HG02642 (cell line): ENCODE measurements at regions not wholly inside any gene's neighbourhood (a gene's known extent, or its start where the extent isn't known, plus 50 kb on each side); places are given as distances from the start of the nearest gene placed in this dataset.

Experiments
- ATAC-seq: cut with Tn5 transposase; IDR thresholded peaks from one replicate; pipeline ENCODE4 v1.9.1; 2021; ENCODE audit warnings: mild to moderate bottlenecking; ENCODE audit not compliant: unreplicated experiment, poor library complexity

GRCh38 chr2:236935631-236936445 is 149.9 kb upstream of the COPS8 start:
- no peak for ATAC-seq

- ATAC-seq, result no peak
Observed at GRCh38 chr2:236936446-236936940, 149.2 kb upstream of the COPS8 start.

GRCh38 chr2:236938126-236938525 is 147.6 kb upstream of the COPS8 start:
- no peak for ATAC-seq

- ATAC-seq, result no peak
Observed at GRCh38 chr2:236939271-236939670, 146.4 kb upstream of the COPS8 start.

- ATAC-seq, result no peak
Observed at GRCh38 chr2:236939721-236940231, 145.9 kb upstream of the COPS8 start.

- ATAC-seq, result no peak
Observed at GRCh38 chr2:236940497-236940896, 145.2 kb upstream of the COPS8 start.

- ATAC-seq, result no peak
Observed at GRCh38 chr2:236940916-236941520, 144.7 kb upstream of the COPS8 start.

GRCh38 chr2:236941551-236941950 is 144.1 kb upstream of the COPS8 start:
- ATAC-seq, result no peak

- ATAC-seq, result no peak
Observed at GRCh38 chr2:236942554-236942953, 143.1 kb upstream of the COPS8 start.

- no peak for ATAC-seq
Observed at GRCh38 chr2:236943068-236943467, 142.6 kb upstream of the COPS8 start.

GRCh38 chr2:236943841-236944513 is 141.7 kb upstream of the COPS8 start:
- ATAC-seq, result no peak

- no peak for ATAC-seq
Observed at GRCh38 chr2:236944561-236944960, 141.1 kb upstream of the COPS8 start.

- ATAC-seq, result no peak
Observed at GRCh38 chr2:236945431-236946016, 140.2 kb upstream of the COPS8 start.

- ATAC-seq, result no peak
Observed at GRCh38 chr2:236946871-236947270, 138.8 kb upstream of the COPS8 start.

GRCh38 chr2:236947294-236947693 is 138.4 kb upstream of the COPS8 start:
- ATAC-seq, result no peak

GRCh38 chr2:236947896-236948295 is 137.8 kb upstream of the COPS8 start:
- no peak for ATAC-seq

GRCh38 chr2:236949089-236949905 is 136.4 kb upstream of the COPS8 start:
- ATAC-seq, result no peak

- ATAC-seq, result no peak
Observed at GRCh38 chr2:236951830-236952475, 133.7 kb upstream of the COPS8 start.

GRCh38 chr2:236954641-236955040 is 131.0 kb upstream of the COPS8 start:
- no peak for ATAC-seq
